Ectodermal cell (in vitro differentiated cells): ENCODE measurements at regions not wholly inside any gene's neighbourhood (a gene's known extent, or its start where the extent isn't known, plus 50 kb on each side); places are given as distances from the start of the nearest gene placed in this dataset.
"Not testable (repeated sequence)": the region's sequence is repeated elsewhere in the genome, so short reads cannot be mapped to it uniquely, and the experiment has no call there.

ENCODE experiments used
- H3K27ac ChIP-seq: 2 replicates; pipeline ENCODE4 v1.7.0; 2013; ENCODE audit warnings: mild to moderate bottlenecking, low read depth, low read length; ENCODE audit not compliant: insufficient read depth, poor library complexity, severe bottlenecking
- H3K27me3 ChIP-seq: 2 replicates; pipeline ENCODE4 v1.7.0; 2013; ENCODE audit warnings: mild to moderate bottlenecking, low read length; ENCODE audit not compliant: insufficient read depth, control insufficient read depth, poor library complexity, severe bottlenecking
- H3K36me3 ChIP-seq: one replicate; pipeline ENCODE4 v1.7.0; 2013; ENCODE audit warnings: low read length; ENCODE audit not compliant: control insufficient read depth, insufficient read depth
- H3K4me1 ChIP-seq: one replicate; pipeline ENCODE4 v1.7.0; 2013; ENCODE audit warnings: low read length; ENCODE audit not compliant: control insufficient read depth, insufficient read depth
- H3K4me3 ChIP-seq: 2 replicates; pipeline ENCODE4 v1.7.0; 2013; ENCODE audit warnings: low read depth, low read length, control low read depth; ENCODE audit not compliant: insufficient read depth
- H3K9me3 ChIP-seq: 2 replicates; pipeline ENCODE4 v1.7.0; 2013; ENCODE audit warnings: mild to moderate bottlenecking, low read length, moderate library complexity; ENCODE audit not compliant: control insufficient read depth
- WGBS, 2 experiments: methylation state at CpG; one replicate each; pipeline ENCODE4 v1.1.7; 2013; ENCODE audit warnings: missing lambda C conversion rate in 2 of 2; 5-methylcytosine and 5-hydroxymethylcytosine counted together

DNA sequence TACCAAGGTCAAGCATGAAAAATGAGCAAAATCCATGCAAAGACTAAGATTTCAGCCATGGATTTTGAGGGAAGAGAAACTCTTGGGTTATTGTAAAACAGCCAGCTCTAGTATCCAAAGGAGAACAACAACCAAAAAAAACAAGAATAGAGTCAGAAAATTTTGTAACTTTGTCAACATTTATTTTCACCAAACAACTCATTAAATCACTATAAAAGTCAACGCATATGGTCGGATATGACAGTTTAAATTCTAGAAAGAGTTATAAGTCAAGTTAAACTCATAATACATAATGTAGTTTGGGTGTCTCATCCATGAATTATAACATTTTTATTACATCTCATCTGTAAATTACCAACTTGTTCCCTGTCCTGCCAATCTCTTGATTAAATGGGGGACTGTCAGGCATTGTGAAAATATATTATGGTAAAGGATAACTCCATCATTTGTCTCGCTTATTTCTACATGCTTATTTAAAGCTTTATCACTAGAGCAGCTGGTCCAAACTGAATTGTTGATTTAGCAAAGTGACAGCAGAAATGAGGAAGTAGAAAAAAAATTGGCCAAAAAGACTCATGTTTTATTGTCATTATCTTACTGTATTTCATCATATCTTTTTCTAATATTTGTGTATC, 224.8 kb upstream of the NOCT start:
- 80% methylated on average over 1 of the region's 3 CpGs; no CpG with 5 or more reads in 1 of the 2 experiments for WGBS, 2 experiments
- Histone ChIP-seq H3K4me3 (no peak overlapping the region), H3K27ac (no peak overlapping the region), H3K36me3 (no peaks in the 10 kb centered on the region), H3K9me3 (no peaks in the 10 kb centered on the region), H3K27me3 (no peaks in the 10 kb centered on the region), H3K4me1 (no peaks in the 10 kb centered on the region)

DNA sequence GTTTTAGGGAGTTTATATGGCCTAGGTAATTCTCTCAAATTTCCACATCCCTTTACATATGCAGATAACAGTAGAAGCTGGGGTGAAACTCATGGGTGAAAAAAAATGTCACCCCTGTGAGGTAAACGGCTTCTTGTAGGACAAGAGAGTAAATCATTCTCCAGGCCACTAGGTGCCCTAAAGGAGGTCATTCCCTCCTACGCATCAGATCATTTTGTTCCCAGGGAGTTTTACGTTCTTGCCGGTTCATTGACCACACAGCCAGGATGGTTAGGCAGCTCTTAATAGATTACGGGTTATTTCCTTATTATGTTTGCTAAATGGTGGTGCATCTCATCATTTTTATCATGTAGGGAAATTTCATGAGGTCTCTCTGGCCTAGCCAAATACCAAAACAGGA, 225.8 kb upstream of the NOCT start:
- Histone ChIP-seq H3K27me3 (no peaks in the 10 kb centered on the region), H3K27ac (no peak overlapping the region), H3K9me3 (no peaks in the 10 kb centered on the region), H3K4me3 (no peak overlapping the region), H3K4me1 (no peaks in the 10 kb centered on the region), H3K36me3 (no peaks in the 10 kb centered on the region)
- WGBS, 2 experiments = 73 to 76% methylated on average over 5 of the region's 5 CpGs

DNA sequence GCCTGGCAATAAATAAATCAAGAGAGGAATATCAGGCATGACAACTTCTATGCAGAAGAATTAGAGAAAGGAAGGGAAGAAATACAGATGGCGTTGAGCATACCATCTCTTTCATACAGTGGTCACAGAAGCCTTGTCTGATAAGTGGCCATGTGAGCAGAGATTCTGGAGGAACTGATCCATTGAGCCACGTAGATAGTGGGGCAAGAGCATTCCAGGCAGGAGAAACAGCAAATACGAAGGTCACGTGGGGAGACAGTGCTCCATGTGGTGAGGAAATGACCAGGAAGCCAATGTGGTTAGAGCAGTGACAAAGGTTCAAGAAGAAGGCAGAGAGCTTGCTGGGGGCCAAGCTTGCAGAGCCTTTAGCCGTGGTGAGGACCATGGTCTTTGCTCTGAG, 226.7 kb upstream of the NOCT start:
- Histone ChIP-seq H3K9me3 (no peaks in the 10 kb centered on the region), H3K27ac (no peak overlapping the region), H3K4me1 (no peaks in the 10 kb centered on the region), H3K36me3 (no peaks in the 10 kb centered on the region), H3K4me3 (no peak overlapping the region), H3K27me3 (no peaks in the 10 kb centered on the region)
- WGBS, 2 experiments = 92 to 95% methylated on average over 5 of the region's 5 CpGs

DNA sequence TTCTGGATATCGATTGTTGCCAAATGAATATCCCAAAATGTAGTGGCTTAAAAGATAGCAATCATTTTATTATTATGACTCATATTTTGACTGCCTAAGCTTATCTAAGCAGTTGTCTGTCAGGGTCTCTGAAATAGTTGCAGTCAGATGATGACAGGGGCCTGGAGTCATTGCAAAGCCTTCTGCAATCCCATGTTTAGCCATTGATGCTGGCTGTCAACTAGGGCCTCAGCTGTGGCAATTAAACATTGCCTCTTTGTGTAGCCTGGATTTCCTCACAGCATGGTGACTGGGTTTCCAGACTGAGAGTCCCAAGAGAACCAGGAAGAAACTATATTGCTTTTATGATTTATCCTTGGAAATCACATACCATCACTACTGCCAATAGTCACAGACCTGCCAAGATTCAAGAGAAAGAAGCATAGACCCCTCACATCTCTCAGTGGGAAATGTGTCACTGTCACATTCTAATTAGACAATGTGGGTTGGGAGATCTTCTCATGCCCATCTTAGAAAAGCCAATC, 227.3 kb upstream of the NOCT start:
- Histone ChIP-seq H3K9me3 (no peaks in the 10 kb centered on the region), H3K27ac (no peak overlapping the region), H3K4me3 (no peak overlapping the region), H3K36me3 (no peaks in the 10 kb centered on the region), H3K27me3 (no peaks in the 10 kb centered on the region), H3K4me1 (no peaks in the 10 kb centered on the region)
- 94% methylated on average over 1 of the region's 1 CpG; no CpG with 5 or more reads in 1 of the 2 experiments for WGBS, 2 experiments

DNA sequence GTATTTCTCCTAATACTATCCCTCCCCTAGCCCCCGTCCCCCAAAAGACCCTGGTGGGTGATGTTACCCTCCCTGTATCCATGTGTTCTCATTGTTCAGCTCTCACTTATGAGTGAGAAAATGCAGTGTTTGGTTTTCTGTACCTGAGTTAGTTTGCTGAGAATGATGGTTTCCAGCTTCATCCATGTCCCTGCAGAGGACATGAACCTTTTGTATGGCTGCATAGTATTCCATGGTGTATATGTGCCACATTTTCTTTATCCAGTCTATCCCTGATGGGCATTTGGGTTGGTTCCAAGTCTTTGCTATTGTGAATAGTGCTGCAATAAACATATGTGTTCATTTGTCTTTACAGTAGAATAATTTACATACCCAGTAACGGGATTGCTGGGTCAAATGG, 235.8 kb upstream of the NOCT start:
- not testable (repeated sequence) for H3K27ac ChIP-seq, H3K4me3 ChIP-seq, H3K9me3 ChIP-seq, H3K27me3 ChIP-seq, H3K4me1 ChIP-seq, H3K36me3 ChIP-seq
- 82 to 86% methylated on average over 1 to 2 of the region's 2 CpGs for WGBS, 2 experiments

DNA sequence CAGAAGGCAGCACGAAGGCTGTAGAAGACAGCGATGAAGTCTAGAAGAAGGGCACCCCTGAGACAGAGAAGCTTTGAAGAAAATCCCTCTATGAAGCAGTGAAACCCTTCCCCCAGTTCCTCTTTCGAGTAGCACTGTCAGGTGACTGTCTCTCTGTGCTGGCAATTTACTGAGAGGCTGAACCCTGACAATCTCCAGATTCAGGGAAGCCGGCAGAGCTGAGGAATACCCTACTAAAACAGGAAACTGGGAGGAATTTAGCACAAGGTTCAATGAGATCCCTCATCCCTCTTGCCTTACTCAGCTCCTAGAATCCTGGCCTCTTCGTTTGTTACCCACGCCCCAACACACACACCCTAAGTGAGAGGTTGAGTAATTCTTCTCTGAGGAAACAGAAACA, 239.7 kb upstream of the NOCT start:
- Histone ChIP-seq H3K9me3 (no peaks in the 10 kb centered on the region), H3K27me3 (no peaks in the 10 kb centered on the region), H3K27ac (no peak overlapping the region), H3K4me1 (peaks cover 7% of the 10 kb centered on the region), H3K36me3 (no peaks in the 10 kb centered on the region), H3K4me3 (no peak overlapping the region)
- WGBS, 2 experiments = 76 to 79% methylated on average over 4 to 6 of the region's 6 CpGs

DNA sequence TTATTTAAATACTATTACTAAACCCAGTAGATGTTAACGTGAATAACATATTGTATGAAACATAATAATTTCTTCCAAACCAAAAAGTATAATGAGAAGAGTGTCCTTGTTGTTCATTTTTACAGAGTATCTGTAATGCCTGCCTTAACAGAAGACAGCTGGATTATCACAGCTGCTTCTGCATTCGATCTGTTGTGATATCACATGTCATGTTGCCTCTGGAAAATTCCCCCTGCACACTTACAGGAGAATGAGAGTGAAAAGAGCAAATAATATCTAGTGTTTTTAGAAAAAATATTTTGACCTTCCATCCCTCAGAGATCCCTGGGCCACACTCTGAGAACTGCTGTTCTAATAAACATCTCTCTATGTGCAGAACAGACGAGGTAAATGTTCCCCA, 240.1 kb upstream of the NOCT start:
- Histone ChIP-seq H3K4me1 (peaks cover 7% of the 10 kb centered on the region), H3K36me3 (no peaks in the 10 kb centered on the region), H3K27ac (no peak overlapping the region), H3K4me3 (no peak overlapping the region), H3K27me3 (no peaks in the 10 kb centered on the region), H3K9me3 (no peaks in the 10 kb centered on the region)
- WGBS, 2 experiments = 91% methylated on average over 2 of the region's 3 CpGs

DNA sequence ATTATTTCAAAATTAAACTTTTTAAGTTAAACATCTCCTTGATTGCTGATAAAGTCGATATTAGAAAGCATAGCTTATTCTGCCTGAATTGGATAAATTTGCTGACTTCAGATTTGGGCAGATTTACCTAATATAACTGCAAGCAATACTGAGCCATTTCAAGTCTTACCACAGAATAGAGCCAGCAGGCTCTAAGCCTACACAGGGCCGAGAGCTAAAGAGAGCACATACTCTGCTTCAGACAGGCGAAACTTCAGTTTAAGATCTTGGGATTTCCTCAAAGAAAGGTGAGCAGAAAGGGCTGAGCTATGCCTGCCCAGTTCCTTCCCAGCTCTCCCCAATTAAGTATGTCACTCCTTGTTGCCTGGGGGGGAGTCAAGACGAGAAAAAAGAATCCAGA, 240.6 kb upstream of the NOCT start:
- no peaks in the 10 kb centered on the region for H3K9me3 ChIP-seq
- peaks cover 7% of the 10 kb centered on the region for H3K4me1 ChIP-seq
- H3K27ac ChIP-seq = no peak overlapping the region
- H3K36me3 ChIP-seq = no peaks in the 10 kb centered on the region
- H3K27me3 ChIP-seq = no peaks in the 10 kb centered on the region
- 75 to 82% methylated on average over 3 to 4 of the region's 4 CpGs for WGBS, 2 experiments
- H3K4me3 ChIP-seq = no peak overlapping the region

DNA sequence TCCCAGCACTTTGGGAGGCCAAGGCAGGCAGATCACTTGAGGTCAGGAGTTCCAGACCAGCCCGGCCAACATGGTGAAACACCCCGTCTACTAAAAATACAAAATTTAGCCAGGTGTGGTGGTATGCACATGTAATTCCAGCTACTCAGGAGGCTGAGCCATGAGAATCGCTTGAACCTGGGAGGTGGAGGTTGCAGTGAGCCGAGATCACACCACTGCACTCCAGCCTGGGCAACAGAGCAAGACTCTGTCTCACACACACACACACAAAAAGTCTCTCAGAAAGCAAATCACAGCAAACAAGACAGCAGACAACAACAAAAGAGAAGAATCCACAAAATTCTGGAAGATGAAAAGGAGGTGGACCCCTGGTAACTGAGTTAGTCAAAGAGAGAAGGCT, 241.5 kb upstream of the NOCT start:
- H3K9me3 ChIP-seq, H3K27ac ChIP-seq, H3K4me3 ChIP-seq, H3K27me3 ChIP-seq, H3K36me3 ChIP-seq, H3K4me1 ChIP-seq: not testable (repeated sequence)
- 87 to 96% methylated on average over 4 of the region's 4 CpGs for WGBS, 2 experiments

DNA sequence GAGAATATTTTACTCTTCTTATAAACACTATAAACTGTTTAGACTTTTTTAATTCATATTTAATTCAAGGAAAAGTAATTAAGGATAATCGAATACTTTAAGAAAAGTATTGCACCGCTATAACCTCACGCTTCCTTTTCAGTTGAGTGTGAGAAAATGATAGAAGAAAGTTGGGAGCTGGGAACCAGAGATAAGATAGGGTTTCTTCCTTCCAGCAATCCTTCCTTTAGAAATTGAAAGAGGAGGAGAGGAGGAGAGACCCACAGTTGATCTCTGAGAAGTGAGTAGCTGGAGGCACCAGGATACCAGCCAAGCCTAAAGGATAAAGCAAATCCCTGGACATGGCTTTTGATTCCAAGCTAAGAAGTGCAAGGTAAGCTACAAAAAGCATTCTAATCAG, 242.3 kb upstream of the NOCT start:
- H3K27ac ChIP-seq = no peak overlapping the region
- no peaks in the 10 kb centered on the region for H3K27me3 ChIP-seq
- H3K36me3 ChIP-seq = no peaks in the 10 kb centered on the region
- H3K9me3 ChIP-seq = no peaks in the 10 kb centered on the region
- H3K4me3 ChIP-seq = no peak overlapping the region
- peaks cover 7% of the 10 kb centered on the region for H3K4me1 ChIP-seq
- WGBS, 2 experiments = 99 to 100% methylated on average over 3 of the region's 3 CpGs

DNA sequence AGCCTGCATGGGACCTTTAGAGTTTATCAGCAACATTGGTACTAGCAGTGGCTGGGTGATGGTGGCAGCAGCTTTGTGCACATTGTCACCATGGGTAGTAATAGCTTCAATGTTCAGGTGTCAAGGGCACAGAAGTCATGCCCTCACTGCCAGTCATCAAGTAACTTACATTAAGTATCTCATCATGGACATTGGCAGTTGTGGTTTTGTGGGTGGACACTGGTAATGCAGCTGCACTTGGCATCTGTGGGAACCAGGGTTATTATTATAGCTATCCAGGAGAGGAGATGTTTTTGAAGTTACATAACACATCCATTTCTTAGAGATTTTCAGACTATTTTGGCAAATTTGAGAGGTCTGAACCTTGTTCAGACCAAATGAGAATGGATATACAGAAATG, 243.2 kb upstream of the NOCT start:
- H3K4me1 ChIP-seq = peaks cover 7% of the 10 kb centered on the region
- no peak overlapping the region for H3K27ac ChIP-seq
- H3K9me3 ChIP-seq = no peaks in the 10 kb centered on the region
- H3K27me3 ChIP-seq = no peaks in the 10 kb centered on the region
- H3K4me3 ChIP-seq = no peak overlapping the region
- H3K36me3 ChIP-seq = no peaks in the 10 kb centered on the region
